GM23338 (cell line): ENCODE measurements at regions not wholly inside any gene's neighbourhood (a gene's known extent, or its start where the extent isn't known, plus 50 kb on each side); places are given as distances from the start of the nearest gene placed in this dataset.
A peak's percentile ranks its signal among the peaks of the same experiment; 100 is the strongest.

Experiments used
- ATAC-seq: fragments of 200-7000 bp; cut with Tn5 transposase; 3 replicates; pipeline ENCODE4 v1.9.1; 2020
- DNase-seq: peaks from one replicate; pipeline ENCODE4 v3.0.0-alpha.2; 2015; ENCODE audit warnings: low spot score
- H2AFZ ChIP-seq: fragments of 200-600 bp; sonication (generic); 2 replicates; pipeline ENCODE4 v1.8.0; 2016; ENCODE audit warnings: antibody characterized with exemption, mild to moderate bottlenecking, moderate library complexity
- H3F3A ChIP-seq: fragments of 200-600 bp; sonication (generic); replicated peaks from 2 replicates; pipeline ENCODE4 v1.8.0; 2017; ENCODE audit warnings: antibody characterized with exemption, mixed run types, low read depth
- H3K27ac ChIP-seq: fragments of 200-600 bp; sonication (generic); 2 replicates; pipeline ENCODE4 v1.6.1; 2016; ENCODE audit warnings: low read depth
- H3K27me3 ChIP-seq: fragments of 200-600 bp; sonication (generic); 2 replicates; pipeline ENCODE4 v1.8.0; 2016; ENCODE audit warnings: mild to moderate bottlenecking, mixed run types, moderate library complexity; ENCODE audit not compliant: insufficient read depth
- H3K36me3 ChIP-seq: fragments of 200-600 bp; sonication (generic); 2 replicates; pipeline ENCODE4 v1.8.0; 2016; ENCODE audit warnings: mild to moderate bottlenecking; ENCODE audit not compliant: insufficient read depth
- H3K4me1 ChIP-seq: fragments of 200-600 bp; sonication (generic); 2 replicates; pipeline ENCODE4 v1.8.0; 2016; ENCODE audit warnings: mild to moderate bottlenecking, moderate library complexity; ENCODE audit not compliant: insufficient read depth
- H3K4me2 ChIP-seq: fragments of 200-600 bp; sonication (generic); 2 replicates; pipeline ENCODE4 v1.7.1; 2017; ENCODE audit warnings: mixed run types
- H3K4me3 ChIP-seq: fragments of 200-600 bp; sonication (generic); 2 replicates; pipeline ENCODE4 v1.6.1; 2016; ENCODE audit warnings: mixed run types
- H3K79me2 ChIP-seq: fragments of 200-600 bp; sonication (generic); replicated peaks from 2 replicates; pipeline ENCODE4 v1.8.0; 2017; ENCODE audit warnings: mild to moderate bottlenecking; ENCODE audit not compliant: insufficient read depth
- H3K9me2 ChIP-seq: fragments of 200-600 bp; sonication (generic); 2 replicates; pipeline ENCODE4 v1.8.0; 2017; ENCODE audit not compliant: insufficient read depth
- H4K20me1 ChIP-seq: fragments of 200-600 bp; sonication (generic); replicated peaks from 2 replicates; pipeline ENCODE4 v1.8.0; 2017; ENCODE audit warnings: mild to moderate bottlenecking; ENCODE audit not compliant: insufficient read depth
- H3K27ac Mint-ChIP-seq: 2 replicates; pipeline ENCODE4 v1.8.0; 2020; ENCODE audit warnings: inconsistent platforms, mild to moderate bottlenecking, moderate library complexity, mixed read lengths
- H3K27me3 Mint-ChIP-seq: 3 replicates; pipeline ENCODE4 v1.8.0; 2022; ENCODE audit warnings: low read depth, mild to moderate bottlenecking, moderate library complexity, mixed read lengths, inconsistent platforms; ENCODE audit not compliant: insufficient read depth, poor library complexity
- H3K36me3 Mint-ChIP-seq: 3 replicates; pipeline ENCODE4 v1.8.0; 2021; ENCODE audit warnings: low read depth, mild to moderate bottlenecking, inconsistent platforms, moderate library complexity, mixed read lengths
- H3K4me1 Mint-ChIP-seq: 3 replicates; pipeline ENCODE4 v1.8.0; 2020; ENCODE audit warnings: mild to moderate bottlenecking, inconsistent platforms, mixed read lengths
- H3K4me3 Mint-ChIP-seq: 3 replicates; pipeline ENCODE4 v1.8.0; 2021; ENCODE audit warnings: moderate library complexity, mild to moderate bottlenecking, inconsistent platforms, mixed read lengths
- H3K9me3 Mint-ChIP-seq: 3 replicates; pipeline ENCODE4 v1.8.0; 2020; ENCODE audit warnings: moderate library complexity, mild to moderate bottlenecking, inconsistent platforms, mixed read lengths
- CREB1 ChIP-seq: fragments of 250-450 bp; sonication (Bioruptor Pico); IDR thresholded peaks from 2 replicates; pipeline ENCODE4 v1.5.0; 2020; ENCODE audit warnings: low read depth, mild to moderate bottlenecking, moderate library complexity
- EZH2 ChIP-seq: fragments of 200-600 bp; sonication (generic); IDR thresholded peaks from one replicate; pipeline ENCODE4 v1.8.0; 2017; ENCODE audit warnings: antibody characterized with exemption, mild to moderate bottlenecking, low read depth; ENCODE audit not compliant: unreplicated experiment
- EZH2phosphoT487 ChIP-seq: fragments of 200-600 bp; sonication (generic); IDR thresholded peaks from one replicate; pipeline ENCODE4 v1.8.1; 2018; ENCODE audit warnings: antibody characterized with exemption; ENCODE audit not compliant: unreplicated experiment
- JUNB ChIP-seq: IDR thresholded peaks from one replicate; pipeline ENCODE4 v1.6.1; 2016; ENCODE audit warnings: antibody characterized with exemption; ENCODE audit not compliant: unreplicated experiment
- NANOG ChIP-seq: IDR thresholded peaks from 2 replicates; pipeline ENCODE4 v1.6.1; 2016; ENCODE audit warnings: antibody characterized with exemption, borderline replicate concordance
- POLR2AphosphoS5 ChIP-seq: IDR thresholded peaks from 2 replicates; pipeline ENCODE4 v1.6.1; 2016; ENCODE audit warnings: antibody characterized with exemption, low read depth
- STAT1 ChIP-seq: IDR thresholded peaks from one replicate; pipeline ENCODE4 v1.6.1; 2016; ENCODE audit warnings: antibody characterized with exemption; ENCODE audit not compliant: unreplicated experiment
- ZNF114 ChIP-seq: fragments of 250-450 bp; sonication (Bioruptor Pico); IDR thresholded peaks from 2 replicates; pipeline ENCODE4 v1.5.0; 2020; ENCODE audit warnings: mild to moderate bottlenecking, moderate library complexity
- ZNF331 ChIP-seq: fragments of 250-450 bp; sonication (Bioruptor Pico); IDR thresholded peaks from 2 replicates; pipeline ENCODE4 v1.5.0; 2020; ENCODE audit warnings: low read depth, mild to moderate bottlenecking, moderate library complexity
- TF ChIP-seq, protein P1 (sequence below): IDR thresholded peaks from one replicate; pipeline ENCODE4 v1.6.1; 2018; ENCODE audit warnings: antibody characterized with exemption; ENCODE audit not compliant: unreplicated experiment
- TF ChIP-seq, protein P2 (sequence below), 2 experiments: fragments of 200-600 bp in 1 of 2; sonication (generic) in 1 of 2; conservative IDR thresholded peaks; 2 replicates each; pipeline versions ENCODE4 v1.5.1 to v1.6.1; 2016 to 2017; ENCODE audit warnings: antibody characterized with exemption in 2 of 2, low read depth in 2 of 2, mild to moderate bottlenecking in 2 of 2, moderate library complexity in 1 of 2
- TF ChIP-seq, protein P3 (sequence below): IDR thresholded peaks from 2 replicates; pipeline ENCODE4 v1.6.1; 2016; ENCODE audit warnings: antibody characterized with exemption
- TF ChIP-seq, protein P4 (sequence below): fragments of 250-450 bp; sonication (Bioruptor Pico); IDR thresholded peaks from 2 replicates; pipeline ENCODE4 v1.5.0; 2020; ENCODE audit warnings: mild to moderate bottlenecking, moderate library complexity

DNA sequence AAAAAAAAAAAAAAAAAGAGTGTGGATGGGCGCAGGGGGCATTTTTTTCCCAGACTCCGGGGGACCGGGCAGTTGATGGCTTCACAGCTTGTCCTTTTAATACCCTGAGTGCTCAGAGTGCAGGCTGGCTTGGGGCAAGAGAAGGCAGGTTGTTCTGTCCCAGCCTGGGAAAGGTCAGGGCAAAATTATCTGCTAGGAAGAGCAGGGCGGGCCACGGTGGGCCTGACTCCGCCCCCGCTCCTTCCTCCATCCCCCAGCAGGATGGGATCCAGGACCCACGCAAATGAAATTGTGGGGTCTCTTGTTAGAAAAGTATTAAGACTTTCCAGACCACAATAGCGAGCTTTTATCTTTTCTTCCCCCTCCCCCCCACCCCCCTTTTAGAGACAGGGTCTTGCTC is 70.7 kb downstream of the PTPRS start:
- Histone ChIP-seq H3K4me2 (no peak overlapping the region), H3K36me3 (peaks cover 12% of the 10 kb centered on the region), H3K4me1 (no peaks in the 10 kb centered on the region), H2AFZ (no peak overlapping the region), H4K20me1 (peaks cover 7% of the 10 kb centered on the region), H3F3A (no peaks in the 10 kb centered on the region), H3K4me3 (no peak overlapping the region), H3K27me3 (no peaks in the 10 kb centered on the region), H3K9me2 (no peaks in the 10 kb centered on the region), H3K27ac (0 out of 2 replicates have a peak overlapping the region, but pooled peaks have one; percentile 55), H3K79me2 (no peaks in the 10 kb centered on the region)
- TF ChIP-seq, protein P1, sequence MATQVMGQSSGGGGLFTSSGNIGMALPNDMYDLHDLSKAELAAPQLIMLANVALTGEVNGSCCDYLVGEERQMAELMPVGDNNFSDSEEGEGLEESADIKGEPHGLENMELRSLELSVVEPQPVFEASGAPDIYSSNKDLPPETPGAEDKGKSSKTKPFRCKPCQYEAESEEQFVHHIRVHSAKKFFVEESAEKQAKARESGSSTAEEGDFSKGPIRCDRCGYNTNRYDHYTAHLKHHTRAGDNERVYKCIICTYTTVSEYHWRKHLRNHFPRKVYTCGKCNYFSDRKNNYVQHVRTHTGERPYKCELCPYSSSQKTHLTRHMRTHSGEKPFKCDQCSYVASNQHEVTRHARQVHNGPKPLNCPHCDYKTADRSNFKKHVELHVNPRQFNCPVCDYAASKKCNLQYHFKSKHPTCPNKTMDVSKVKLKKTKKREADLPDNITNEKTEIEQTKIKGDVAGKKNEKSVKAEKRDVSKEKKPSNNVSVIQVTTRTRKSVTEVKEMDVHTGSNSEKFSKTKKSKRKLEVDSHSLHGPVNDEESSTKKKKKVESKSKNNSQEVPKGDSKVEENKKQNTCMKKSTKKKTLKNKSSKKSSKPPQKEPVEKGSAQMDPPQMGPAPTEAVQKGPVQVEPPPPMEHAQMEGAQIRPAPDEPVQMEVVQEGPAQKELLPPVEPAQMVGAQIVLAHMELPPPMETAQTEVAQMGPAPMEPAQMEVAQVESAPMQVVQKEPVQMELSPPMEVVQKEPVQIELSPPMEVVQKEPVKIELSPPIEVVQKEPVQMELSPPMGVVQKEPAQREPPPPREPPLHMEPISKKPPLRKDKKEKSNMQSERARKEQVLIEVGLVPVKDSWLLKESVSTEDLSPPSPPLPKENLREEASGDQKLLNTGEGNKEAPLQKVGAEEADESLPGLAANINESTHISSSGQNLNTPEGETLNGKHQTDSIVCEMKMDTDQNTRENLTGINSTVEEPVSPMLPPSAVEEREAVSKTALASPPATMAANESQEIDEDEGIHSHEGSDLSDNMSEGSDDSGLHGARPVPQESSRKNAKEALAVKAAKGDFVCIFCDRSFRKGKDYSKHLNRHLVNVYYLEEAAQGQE, result no peak
- no peak for TF ChIP-seq CREB1 (CRISPR knock-in tag)
- TF ChIP-seq, protein P2, sequence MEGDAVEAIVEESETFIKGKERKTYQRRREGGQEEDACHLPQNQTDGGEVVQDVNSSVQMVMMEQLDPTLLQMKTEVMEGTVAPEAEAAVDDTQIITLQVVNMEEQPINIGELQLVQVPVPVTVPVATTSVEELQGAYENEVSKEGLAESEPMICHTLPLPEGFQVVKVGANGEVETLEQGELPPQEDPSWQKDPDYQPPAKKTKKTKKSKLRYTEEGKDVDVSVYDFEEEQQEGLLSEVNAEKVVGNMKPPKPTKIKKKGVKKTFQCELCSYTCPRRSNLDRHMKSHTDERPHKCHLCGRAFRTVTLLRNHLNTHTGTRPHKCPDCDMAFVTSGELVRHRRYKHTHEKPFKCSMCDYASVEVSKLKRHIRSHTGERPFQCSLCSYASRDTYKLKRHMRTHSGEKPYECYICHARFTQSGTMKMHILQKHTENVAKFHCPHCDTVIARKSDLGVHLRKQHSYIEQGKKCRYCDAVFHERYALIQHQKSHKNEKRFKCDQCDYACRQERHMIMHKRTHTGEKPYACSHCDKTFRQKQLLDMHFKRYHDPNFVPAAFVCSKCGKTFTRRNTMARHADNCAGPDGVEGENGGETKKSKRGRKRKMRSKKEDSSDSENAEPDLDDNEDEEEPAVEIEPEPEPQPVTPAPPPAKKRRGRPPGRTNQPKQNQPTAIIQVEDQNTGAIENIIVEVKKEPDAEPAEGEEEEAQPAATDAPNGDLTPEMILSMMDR (conservative IDR thresholded peaks at IDR 0.05; ENCODE audit: low read depth in 2 of 2), result no peak
- TF ChIP-seq, protein P3, sequence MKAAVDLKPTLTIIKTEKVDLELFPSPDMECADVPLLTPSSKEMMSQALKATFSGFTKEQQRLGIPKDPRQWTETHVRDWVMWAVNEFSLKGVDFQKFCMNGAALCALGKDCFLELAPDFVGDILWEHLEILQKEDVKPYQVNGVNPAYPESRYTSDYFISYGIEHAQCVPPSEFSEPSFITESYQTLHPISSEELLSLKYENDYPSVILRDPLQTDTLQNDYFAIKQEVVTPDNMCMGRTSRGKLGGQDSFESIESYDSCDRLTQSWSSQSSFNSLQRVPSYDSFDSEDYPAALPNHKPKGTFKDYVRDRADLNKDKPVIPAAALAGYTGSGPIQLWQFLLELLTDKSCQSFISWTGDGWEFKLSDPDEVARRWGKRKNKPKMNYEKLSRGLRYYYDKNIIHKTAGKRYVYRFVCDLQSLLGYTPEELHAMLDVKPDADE, result no peak
- TF ChIP-seq ZNF114 (CRISPR knock-in tag), result no peak
- TF ChIP-seq EZH2phosphoT487, result no peak
- no peak for TF ChIP-seq ZNF331 (CRISPR knock-in tag)
- TF ChIP-seq EZH2, result no peak
- TF ChIP-seq, protein P4, sequence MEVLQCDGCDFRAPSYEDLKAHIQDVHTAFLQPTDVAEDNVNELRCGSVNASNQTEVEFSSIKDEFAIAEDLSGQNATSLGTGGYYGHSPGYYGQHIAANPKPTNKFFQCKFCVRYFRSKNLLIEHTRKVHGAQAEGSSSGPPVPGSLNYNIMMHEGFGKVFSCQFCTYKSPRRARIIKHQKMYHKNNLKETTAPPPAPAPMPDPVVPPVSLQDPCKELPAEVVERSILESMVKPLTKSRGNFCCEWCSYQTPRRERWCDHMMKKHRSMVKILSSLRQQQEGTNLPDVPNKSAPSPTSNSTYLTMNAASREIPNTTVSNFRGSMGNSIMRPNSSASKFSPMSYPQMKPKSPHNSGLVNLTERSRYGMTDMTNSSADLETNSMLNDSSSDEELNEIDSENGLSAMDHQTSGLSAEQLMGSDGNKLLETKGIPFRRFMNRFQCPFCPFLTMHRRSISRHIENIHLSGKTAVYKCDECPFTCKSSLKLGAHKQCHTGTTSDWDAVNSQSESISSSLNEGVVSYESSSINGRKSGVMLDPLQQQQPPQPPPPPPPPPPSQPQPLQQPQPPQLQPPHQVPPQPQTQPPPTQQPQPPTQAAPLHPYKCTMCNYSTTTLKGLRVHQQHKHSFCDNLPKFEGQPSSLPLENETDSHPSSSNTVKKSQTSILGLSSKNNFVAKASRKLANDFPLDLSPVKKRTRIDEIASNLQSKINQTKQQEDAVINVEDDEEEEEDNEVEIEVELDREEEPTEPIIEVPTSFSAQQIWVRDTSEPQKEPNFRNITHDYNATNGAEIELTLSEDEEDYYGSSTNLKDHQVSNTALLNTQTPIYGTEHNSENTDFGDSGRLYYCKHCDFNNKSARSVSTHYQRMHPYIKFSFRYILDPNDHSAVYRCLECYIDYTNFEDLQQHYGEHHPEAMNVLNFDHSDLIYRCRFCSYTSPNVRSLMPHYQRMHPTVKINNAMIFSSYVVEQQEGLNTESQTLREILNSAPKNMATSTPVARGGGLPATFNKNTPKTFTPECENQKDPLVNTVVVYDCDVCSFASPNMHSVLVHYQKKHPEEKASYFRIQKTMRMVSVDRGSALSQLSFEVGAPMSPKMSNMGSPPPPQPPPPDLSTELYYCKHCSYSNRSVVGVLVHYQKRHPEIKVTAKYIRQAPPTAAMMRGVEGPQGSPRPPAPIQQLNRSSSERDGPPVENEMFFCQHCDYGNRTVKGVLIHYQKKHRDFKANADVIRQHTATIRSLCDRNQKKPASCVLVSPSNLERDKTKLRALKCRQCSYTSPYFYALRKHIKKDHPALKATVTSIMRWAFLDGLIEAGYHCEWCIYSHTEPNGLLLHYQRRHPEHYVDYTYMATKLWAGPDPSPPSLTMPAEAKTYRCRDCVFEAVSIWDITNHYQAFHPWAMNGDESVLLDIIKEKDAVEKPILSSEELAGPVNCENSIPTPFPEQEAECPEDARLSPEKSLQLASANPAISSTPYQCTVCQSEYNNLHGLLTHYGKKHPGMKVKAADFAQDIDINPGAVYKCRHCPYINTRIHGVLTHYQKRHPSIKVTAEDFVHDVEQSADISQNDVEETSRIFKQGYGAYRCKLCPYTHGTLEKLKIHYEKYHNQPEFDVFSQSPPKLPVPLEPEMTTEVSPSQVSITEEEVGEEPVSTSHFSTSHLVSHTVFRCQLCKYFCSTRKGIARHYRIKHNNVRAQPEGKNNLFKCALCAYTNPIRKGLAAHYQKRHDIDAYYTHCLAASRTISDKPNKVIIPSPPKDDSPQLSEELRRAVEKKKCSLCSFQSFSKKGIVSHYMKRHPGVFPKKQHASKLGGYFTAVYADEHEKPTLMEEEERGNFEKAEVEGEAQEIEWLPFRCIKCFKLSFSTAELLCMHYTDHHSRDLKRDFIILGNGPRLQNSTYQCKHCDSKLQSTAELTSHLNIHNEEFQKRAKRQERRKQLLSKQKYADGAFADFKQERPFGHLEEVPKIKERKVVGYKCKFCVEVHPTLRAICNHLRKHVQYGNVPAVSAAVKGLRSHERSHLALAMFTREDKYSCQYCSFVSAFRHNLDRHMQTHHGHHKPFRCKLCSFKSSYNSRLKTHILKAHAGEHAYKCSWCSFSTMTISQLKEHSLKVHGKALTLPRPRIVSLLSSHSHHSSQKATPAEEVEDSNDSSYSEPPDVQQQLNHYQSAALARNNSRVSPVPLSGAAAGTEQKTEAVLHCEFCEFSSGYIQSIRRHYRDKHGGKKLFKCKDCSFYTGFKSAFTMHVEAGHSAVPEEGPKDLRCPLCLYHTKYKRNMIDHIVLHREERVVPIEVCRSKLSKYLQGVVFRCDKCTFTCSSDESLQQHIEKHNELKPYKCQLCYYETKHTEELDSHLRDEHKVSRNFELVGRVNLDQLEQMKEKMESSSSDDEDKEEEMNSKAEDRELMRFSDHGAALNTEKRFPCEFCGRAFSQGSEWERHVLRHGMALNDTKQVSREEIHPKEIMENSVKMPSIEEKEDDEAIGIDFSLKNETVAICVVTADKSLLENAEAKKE (CRISPR knock-in tag), result no peak
- no peak for TF ChIP-seq POLR2AphosphoS5
- TF ChIP-seq JUNB, result no peak
- TF ChIP-seq STAT1, result no peak
- no peak for TF ChIP-seq NANOG
- H3K27ac Mint-ChIP-seq, result no peak overlapping the region
- H3K27me3 Mint-ChIP-seq, result peaks cover 4% of the 10 kb centered on the region
- no peaks in the 10 kb centered on the region; the same call in 2 of the 3 replicates for H3K9me3 Mint-ChIP-seq
- peaks cover 51% of the 10 kb centered on the region for H3K36me3 Mint-ChIP-seq
- DNase-seq (no peak), ATAC-seq (peak; percentile 33; the same call in 2 of the 3 replicates)
- H3K4me1 Mint-ChIP-seq, result no peaks in the 10 kb centered on the region
- H3K4me3 Mint-ChIP-seq, result no peak overlapping the region
